HUES48 (cell line): ENCODE measurements at regions not wholly inside any gene's neighbourhood (a gene's known extent, or its start where the extent isn't known, plus 50 kb on each side); places are given as distances from the start of the nearest gene placed in this dataset.

Experiments
- H3K27ac ChIP-seq: one replicate; pipeline ENCODE4 v1.7.0; 2013; ENCODE audit warnings: low read depth, low read length, inconsistent platforms
- H3K27me3 ChIP-seq: 2 replicates; pipeline ENCODE4 v1.6.1; 2013; ENCODE audit warnings: mild to moderate bottlenecking, low read length; ENCODE audit not compliant: control insufficient read depth, insufficient read depth
- H3K36me3 ChIP-seq: 2 replicates; pipeline ENCODE4 v1.6.1; 2013; ENCODE audit warnings: low read length; ENCODE audit not compliant: control insufficient read depth, insufficient read depth
- H3K4me1 ChIP-seq: 2 replicates; pipeline ENCODE4 v1.6.1; 2013; ENCODE audit warnings: mild to moderate bottlenecking, low read length; ENCODE audit not compliant: control insufficient read depth, insufficient read depth
- H3K4me3 ChIP-seq: 2 replicates; pipeline ENCODE4 v1.5.1; 2013; ENCODE audit warnings: mild to moderate bottlenecking, low read depth, low read length
- H3K9ac ChIP-seq: 2 replicates; pipeline ENCODE4 v1.6.1; 2013; ENCODE audit warnings: mild to moderate bottlenecking, low read depth, low read length, moderate library complexity
- H3K9me3 ChIP-seq: 2 replicates; pipeline ENCODE4 v1.6.1; 2013; ENCODE audit warnings: low read length; ENCODE audit not compliant: control insufficient read depth, insufficient read depth

DNA sequence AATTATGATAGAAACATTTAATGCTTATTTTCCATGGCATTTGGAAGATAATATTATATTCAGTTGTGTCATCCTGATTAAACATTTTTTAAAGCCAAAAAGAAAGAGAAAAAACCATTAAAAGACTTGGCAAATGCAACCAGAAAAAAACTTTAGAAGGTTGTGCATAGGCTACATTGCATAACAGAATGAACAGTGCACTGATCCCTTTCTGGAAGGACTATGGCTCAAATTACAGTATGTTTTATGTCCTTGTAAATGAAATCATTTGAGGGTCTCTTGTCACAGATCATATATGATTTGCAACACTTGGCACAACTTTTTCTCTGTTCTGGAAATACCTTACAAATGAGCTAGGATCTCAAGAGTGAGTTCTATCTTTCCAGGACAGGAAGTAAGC lies 275.2 kb upstream of the FLRT2 start:
- H3K4me3 ChIP-seq, result no peak overlapping the region

DNA sequence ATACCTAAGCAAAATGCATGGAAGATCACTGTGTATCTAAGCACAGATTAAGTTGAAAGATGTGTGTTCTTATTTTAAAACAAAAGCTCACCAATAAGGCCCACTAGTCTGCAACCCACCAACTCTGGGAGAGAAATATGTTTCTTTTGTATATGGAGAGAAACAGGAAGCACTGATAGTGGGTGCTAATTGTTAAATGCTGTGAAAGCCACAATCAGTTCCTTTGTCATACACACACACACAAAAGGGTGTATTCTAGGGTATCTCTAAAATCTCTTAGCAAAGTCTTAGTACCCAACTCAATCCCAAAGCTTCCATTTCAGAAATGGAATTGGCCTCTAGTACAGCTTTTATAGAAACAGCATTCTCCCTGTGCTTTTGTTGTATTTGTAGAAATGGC lies 272.7 kb upstream of the FLRT2 start:
- Histone ChIP-seq H3K9ac (no peak overlapping the region), H3K4me1 (no peaks in the 10 kb centered on the region), H3K36me3 (no peaks in the 10 kb centered on the region), H3K27ac (no peak overlapping the region), H3K9me3 (no peaks in the 10 kb centered on the region), H3K4me3 (no peak overlapping the region), H3K27me3 (no peaks in the 10 kb centered on the region)

More for the DNA sequence above, 275.2 kb upstream of the FLRT2 start:
- peaks cover 8% of the 10 kb centered on the region; the same call in 1 of the 2 replicates for H3K4me1 ChIP-seq
- no peak overlapping the region for H3K9ac ChIP-seq
- H3K9me3 ChIP-seq, result no peaks in the 10 kb centered on the region
- no peaks in the 10 kb centered on the region for H3K36me3 ChIP-seq
- H3K27me3 ChIP-seq, result no peaks in the 10 kb centered on the region
- H3K27ac ChIP-seq, result no peak overlapping the region

DNA sequence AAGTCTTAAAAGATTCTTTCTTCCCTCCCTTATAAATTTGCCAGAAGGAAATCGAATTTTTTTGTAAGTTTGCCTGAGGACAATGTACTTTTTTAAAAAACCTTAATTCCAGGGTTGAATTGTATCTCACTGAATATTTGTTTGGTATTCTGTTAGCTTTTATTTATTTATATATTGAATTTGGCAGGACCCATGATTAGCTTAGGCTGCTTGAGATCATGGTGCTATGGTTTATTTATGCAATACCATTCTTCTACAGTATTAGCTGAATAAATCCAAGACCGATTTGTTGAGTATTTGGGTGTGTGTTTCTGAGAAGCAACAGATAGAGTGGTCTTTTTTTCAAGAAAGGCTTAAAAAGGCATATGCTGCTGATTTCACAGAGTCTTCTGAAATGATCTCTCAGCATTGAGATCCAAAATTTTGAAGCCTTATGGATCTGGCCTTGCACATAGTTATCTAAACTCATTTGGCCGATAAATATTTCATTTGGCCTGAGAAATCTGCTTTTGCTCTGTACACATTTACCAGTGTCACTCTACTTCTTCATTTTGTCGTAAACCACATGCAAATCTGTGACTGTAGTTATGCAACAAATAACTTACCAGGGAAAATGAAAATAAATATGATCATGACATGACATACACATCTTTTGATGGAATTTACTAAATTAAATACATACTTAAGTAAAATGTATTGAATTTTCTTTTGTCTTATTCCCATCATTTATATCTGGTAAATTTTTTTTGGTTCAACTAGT lies 265.8 kb upstream of the FLRT2 start:
- no peaks in the 10 kb centered on the region for H3K36me3 ChIP-seq
- H3K27ac ChIP-seq, result no peak overlapping the region
- H3K4me3 ChIP-seq, result no peak overlapping the region
- H3K27me3 ChIP-seq, result no peaks in the 10 kb centered on the region
- no peak overlapping the region for H3K9ac ChIP-seq
- no peaks in the 10 kb centered on the region for H3K9me3 ChIP-seq
- H3K4me1 ChIP-seq, result no peaks in the 10 kb centered on the region

DNA sequence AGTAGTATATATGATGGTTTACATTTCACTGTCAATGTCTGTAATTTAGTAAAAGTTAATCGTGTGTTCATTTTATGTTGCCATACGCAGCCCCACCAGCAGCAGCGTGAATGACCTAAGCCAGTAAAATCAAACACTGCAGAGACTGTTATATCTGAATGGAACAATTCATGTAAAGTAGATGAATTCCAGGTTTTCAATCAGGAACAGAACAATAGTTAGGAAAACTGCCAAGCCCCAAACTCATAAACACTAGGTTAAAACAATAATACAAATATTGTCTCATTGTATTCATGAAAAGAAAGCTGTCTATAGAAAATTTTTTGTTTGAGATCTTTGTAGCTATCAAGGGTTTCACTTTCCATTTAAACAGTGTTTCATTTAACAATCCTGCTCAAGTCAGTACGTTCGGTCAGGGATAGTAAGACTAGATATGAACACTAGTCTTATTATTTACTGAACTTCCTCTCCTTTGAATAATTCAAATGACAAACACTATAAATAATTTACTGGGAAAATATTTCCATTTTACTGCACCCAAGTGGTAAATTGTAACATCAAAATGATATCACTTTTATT lies 256.8 kb upstream of the FLRT2 start:
- H3K4me3 ChIP-seq, result no peak overlapping the region
- H3K4me1 ChIP-seq, result no peaks in the 10 kb centered on the region
- H3K27ac ChIP-seq, result no peak overlapping the region
- no peaks in the 10 kb centered on the region for H3K27me3 ChIP-seq
- H3K9ac ChIP-seq, result no peak overlapping the region
- H3K9me3 ChIP-seq, result no peaks in the 10 kb centered on the region
- H3K36me3 ChIP-seq, result no peaks in the 10 kb centered on the region

DNA sequence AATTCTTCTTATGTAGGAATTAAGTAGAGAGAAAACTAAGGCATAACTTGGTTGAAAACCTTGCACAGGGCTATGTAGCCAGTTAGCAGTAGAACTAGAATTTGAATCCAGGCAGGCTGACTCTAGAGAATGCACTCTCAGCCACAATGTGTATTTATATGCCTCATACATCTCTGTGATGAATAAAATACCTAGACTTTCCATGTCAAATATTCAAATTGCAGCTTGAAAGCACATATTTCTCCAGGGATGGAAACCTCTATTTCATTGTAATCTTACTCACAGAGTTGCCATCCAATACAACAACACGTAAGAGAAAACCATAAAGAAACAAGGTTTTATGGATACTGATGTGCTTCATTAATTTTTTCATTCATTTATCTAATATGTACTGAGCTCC lies 256.0 kb upstream of the FLRT2 start:
- Histone ChIP-seq H3K4me1 (no peaks in the 10 kb centered on the region), H3K27me3 (no peaks in the 10 kb centered on the region), H3K4me3 (no peak overlapping the region), H3K27ac (no peak overlapping the region), H3K9me3 (no peaks in the 10 kb centered on the region), H3K36me3 (no peaks in the 10 kb centered on the region), H3K9ac (no peak overlapping the region)

DNA sequence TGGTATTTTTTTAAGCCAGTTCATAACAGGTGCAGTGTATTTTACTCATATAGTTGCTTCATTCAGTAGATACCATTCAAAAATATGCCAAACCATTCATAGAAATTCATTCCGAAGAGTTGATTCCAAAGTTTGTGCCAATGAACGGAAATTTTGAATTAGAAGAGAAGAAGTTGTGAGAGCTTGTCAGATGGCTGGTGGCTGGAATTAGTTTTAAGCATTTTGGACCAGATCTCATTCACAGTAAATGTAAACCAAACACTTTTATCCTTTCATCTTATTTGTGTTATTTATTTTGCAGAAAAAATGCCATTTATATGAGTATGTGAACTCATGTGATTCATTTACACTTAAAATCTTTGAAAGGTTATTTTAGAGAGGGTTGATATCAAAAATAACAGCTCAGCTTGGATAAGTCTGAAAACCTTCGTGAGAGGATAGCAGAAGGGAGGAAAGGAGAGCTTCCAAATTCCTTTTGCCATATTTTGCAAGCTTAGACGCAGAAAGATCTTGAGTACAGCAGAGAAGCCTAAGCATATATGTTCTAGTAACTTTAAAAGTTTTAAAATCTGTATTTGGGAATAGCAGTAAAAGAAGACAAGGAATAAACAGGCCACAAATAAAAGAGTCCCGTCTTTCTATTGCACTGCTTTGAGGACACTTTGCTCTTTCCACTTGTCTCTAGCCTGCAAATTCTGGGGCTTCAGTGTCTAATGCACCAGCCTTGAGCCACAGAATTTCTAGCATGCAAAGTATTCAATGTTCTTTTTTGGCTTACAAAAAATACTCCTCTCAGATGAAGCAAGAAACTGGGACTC lies 253.6 kb upstream of the FLRT2 start:
- no peak overlapping the region for H3K4me3 ChIP-seq
- H3K4me1 ChIP-seq, result no peaks in the 10 kb centered on the region
- H3K9me3 ChIP-seq, result no peaks in the 10 kb centered on the region
- H3K27me3 ChIP-seq, result no peaks in the 10 kb centered on the region
- H3K27ac ChIP-seq, result no peak overlapping the region
- H3K36me3 ChIP-seq, result no peaks in the 10 kb centered on the region
- H3K9ac ChIP-seq, result no peak overlapping the region

DNA sequence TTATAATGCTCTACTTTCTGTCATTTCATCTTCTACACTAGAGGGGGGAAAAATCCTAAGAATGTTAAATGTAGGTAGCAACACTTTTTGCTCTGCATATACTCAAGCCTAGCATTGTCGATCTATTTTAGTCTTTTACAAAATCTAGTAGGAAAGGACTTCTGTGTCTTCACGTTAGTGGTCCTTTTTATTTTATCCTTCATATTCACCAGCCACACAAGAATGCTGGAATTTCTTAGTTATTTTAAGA lies 253.0 kb upstream of the FLRT2 start:
- Histone ChIP-seq H3K27me3 (no peaks in the 10 kb centered on the region), H3K36me3 (no peaks in the 10 kb centered on the region), H3K9me3 (no peaks in the 10 kb centered on the region), H3K4me1 (peaks cover 3% of the 10 kb centered on the region; the same call in 1 of the 2 replicates), H3K9ac (no peak overlapping the region), H3K4me3 (no peak overlapping the region), H3K27ac (no peak overlapping the region)

DNA sequence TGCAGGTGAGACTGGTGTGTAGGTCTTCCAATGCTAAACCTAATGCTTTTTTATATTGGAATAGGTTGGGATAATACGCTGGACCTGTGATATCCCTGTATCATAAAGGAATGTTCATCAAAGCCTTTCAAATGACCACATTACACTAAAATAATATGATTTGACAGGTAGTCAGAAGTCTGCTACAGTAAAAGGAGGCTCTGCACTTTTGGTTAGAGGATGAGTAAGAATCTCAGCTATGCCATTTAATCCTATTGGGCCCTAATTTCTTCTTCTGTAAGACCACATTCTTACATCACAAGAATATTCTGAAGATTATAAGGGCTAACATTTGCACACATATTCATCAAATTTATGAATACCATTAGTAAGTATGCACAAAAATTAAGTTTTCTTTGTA lies 250.5 kb upstream of the FLRT2 start:
- Histone ChIP-seq H3K4me1 (peaks cover 6% of the 10 kb centered on the region; the same call in 1 of the 2 replicates), H3K36me3 (no peaks in the 10 kb centered on the region), H3K4me3 (no peak overlapping the region), H3K9ac (no peak overlapping the region), H3K9me3 (no peaks in the 10 kb centered on the region), H3K27ac (no peak overlapping the region), H3K27me3 (no peaks in the 10 kb centered on the region)

DNA sequence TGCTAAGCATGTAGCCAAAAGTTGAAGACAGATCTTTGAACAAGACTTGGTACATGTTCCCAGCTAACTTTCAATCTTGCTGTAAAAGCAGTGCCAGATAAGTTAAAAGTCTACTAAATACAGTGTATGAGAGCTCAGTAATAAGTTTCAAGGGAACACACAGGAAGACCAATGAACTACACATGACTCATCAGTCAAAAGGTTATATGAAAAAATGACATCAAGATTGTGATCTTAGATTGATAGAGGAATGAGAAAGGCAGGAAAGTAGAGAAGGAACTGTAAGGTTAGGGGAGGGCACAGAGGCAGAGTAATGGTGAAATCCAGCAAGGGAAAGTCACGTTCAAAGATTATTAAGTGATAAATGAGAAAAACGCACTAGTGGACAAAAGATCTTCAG lies 249.9 kb upstream of the FLRT2 start:
- no peak overlapping the region for H3K9ac ChIP-seq

DNA sequence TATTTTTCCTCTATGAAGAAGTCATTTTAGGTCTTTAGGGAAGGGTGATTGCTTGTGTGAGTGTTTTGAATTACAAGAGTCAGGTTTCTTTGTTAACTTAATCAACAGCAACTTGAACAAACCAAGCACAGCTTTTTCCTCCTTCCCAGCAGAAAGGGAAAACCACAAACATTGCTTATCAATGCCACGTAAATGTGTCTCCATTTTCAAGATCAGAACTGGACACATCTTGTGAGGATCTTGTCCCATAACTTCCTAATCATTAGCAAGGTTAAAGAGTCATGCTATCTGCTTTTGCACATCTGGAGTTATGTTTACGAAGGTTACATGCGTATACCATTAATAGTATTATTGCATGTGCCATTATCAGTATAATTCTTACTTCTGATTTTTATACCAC lies 248.0 kb upstream of the FLRT2 start:
- Histone ChIP-seq H3K9ac (no peak overlapping the region), H3K27ac (no peak overlapping the region), H3K36me3 (no peaks in the 10 kb centered on the region), H3K27me3 (no peaks in the 10 kb centered on the region), H3K9me3 (no peaks in the 10 kb centered on the region), H3K4me1 (peaks cover 6% of the 10 kb centered on the region; the same call in 1 of the 2 replicates), H3K4me3 (no peak overlapping the region)

More for the DNA sequence above, 249.9 kb upstream of the FLRT2 start:
- H3K27me3 ChIP-seq, result no peaks in the 10 kb centered on the region
- H3K9me3 ChIP-seq, result no peaks in the 10 kb centered on the region
- no peak overlapping the region for H3K27ac ChIP-seq
- peaks cover 6% of the 10 kb centered on the region; the same call in 1 of the 2 replicates for H3K4me1 ChIP-seq
- no peaks in the 10 kb centered on the region for H3K36me3 ChIP-seq
- no peak overlapping the region for H3K4me3 ChIP-seq

DNA sequence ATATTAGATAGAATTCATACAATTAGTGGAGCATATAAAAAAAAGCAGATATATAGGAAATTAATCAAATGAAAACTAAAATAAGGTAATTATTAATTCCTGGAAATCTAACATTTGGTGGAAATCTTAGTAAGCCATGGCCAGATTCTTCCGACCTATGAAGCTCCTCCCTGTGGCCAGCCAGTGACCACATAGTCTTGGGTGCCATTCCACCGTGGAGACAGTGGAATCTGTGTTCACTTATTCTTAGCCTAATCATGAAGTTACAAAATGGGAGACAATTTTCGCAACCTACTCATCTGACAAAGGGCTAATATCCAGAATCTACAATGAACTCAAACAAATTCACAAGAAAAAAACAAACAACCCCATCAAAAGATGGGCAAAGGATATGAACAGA lies 241.9 kb upstream of the FLRT2 start:
- Histone ChIP-seq H3K9me3 (no peaks in the 10 kb centered on the region), H3K9ac (no peak overlapping the region), H3K27ac (no peak overlapping the region), H3K36me3 (no peaks in the 10 kb centered on the region), H3K27me3 (no peaks in the 10 kb centered on the region), H3K4me1 (no peaks in the 10 kb centered on the region), H3K4me3 (no peak overlapping the region)
